HepG2 (cell line): ENCODE measurements at regions not wholly inside any gene's neighbourhood (a gene's known extent, or its start where the extent isn't known, plus 50 kb on each side); places are given as distances from the start of the nearest gene placed in this dataset.

Experiments used
- CENPBD1 ChIP-seq: sonication (generic); formaldehyde crosslinking; IDR thresholded peaks from 2 replicates; pipeline ENCODE4 v1.8.0; 2022; ENCODE audit warnings: missing genetic modification reagents, low read depth, mild to moderate bottlenecking, borderline replicate concordance
- CHCHD3 ChIP-seq: sonication (generic); formaldehyde crosslinking; IDR thresholded peaks from 2 replicates; pipeline ENCODE4 v1.8.0; 2022; ENCODE audit warnings: mild to moderate bottlenecking, missing genetic modification reagents, moderate library complexity
- FIP1L1 ChIP-seq: fragments of 200-400 bp; formaldehyde crosslinking; IDR thresholded peaks from 2 replicates; pipeline ENCODE4 v1.6.1; 2018; ENCODE audit warnings: low read depth, mild to moderate bottlenecking, low read length, moderate library complexity, borderline replicate concordance; ENCODE audit not compliant: insufficient read depth
- IKZF5 ChIP-seq: IDR thresholded peaks from 2 replicates; pipeline ENCODE4 v1.6.1; 2018; ENCODE audit warnings: missing genetic modification reagents, mild to moderate bottlenecking, missing compliant biosample characterization
- KAT8 ChIP-seq: IDR thresholded peaks from 2 replicates; pipeline ENCODE4 v1.6.1; 2016; ENCODE audit warnings: missing genetic modification reagents, missing compliant biosample characterization
- KDM4B ChIP-seq: sonication (generic); formaldehyde crosslinking; IDR thresholded peaks from 2 replicates; pipeline ENCODE4 v1.4.0; 2020; ENCODE audit warnings: missing genetic modification reagents
- KDM6A ChIP-seq: IDR thresholded peaks from 2 replicates; pipeline ENCODE4 v1.6.1; 2016; ENCODE audit warnings: low read depth
- KLF6 ChIP-seq: IDR thresholded peaks from 2 replicates; pipeline ENCODE4 v1.8.0; 2016; ENCODE audit warnings: missing biosample characterization, missing genetic modification reagents
- MED13 ChIP-seq: sonication (generic); formaldehyde crosslinking; IDR thresholded peaks from 2 replicates; pipeline ENCODE4 v1.5.0; 2020; ENCODE audit warnings: missing genetic modification reagents
- MEIS2 ChIP-seq: sonication (generic); formaldehyde crosslinking; IDR thresholded peaks from 2 replicates; pipeline ENCODE4 v1.9.0; 2021; ENCODE audit warnings: mild to moderate bottlenecking, missing genetic modification reagents
- NFE2L2 ChIP-seq: fragments of 150-350 bp; IDR thresholded peaks from 2 replicates; pipeline ENCODE4 v1.6.1; 2014; ENCODE audit warnings: low read length
- NR2F2 ChIP-seq: IDR thresholded peaks from 2 replicates; pipeline ENCODE4 v1.6.1; 2012; ENCODE audit warnings: low read depth, inconsistent platforms, borderline replicate concordance
- PAF1 ChIP-seq: IDR thresholded peaks from 2 replicates; pipeline ENCODE4 v1.6.1; 2016; ENCODE audit warnings: missing genetic modification reagents, missing compliant biosample characterization
- RFXANK ChIP-seq: IDR thresholded peaks from 2 replicates; pipeline ENCODE4 v1.6.1; 2016
- RNF2 ChIP-seq: fragments of 450-650 bp; conservative IDR thresholded peaks from 2 replicates; pipeline ENCODE4 v1.6.1; 2016; ENCODE audit warnings: low read depth
- WIZ ChIP-seq: sonication (generic); formaldehyde crosslinking; IDR thresholded peaks from 2 replicates; pipeline ENCODE4 v1.5.1; 2020; ENCODE audit warnings: mild to moderate bottlenecking, missing genetic modification reagents
- XRCC5 ChIP-seq: fragments of 200-400 bp; formaldehyde crosslinking; optimal IDR thresholded peaks from 2 replicates; pipeline ENCODE3; 2017; ENCODE audit warnings: mild to moderate bottlenecking, low read length
- ZBTB37 ChIP-seq: sonication (generic); formaldehyde crosslinking; IDR thresholded peaks from 2 replicates; pipeline ENCODE4 v1.4.0; 2020; ENCODE audit warnings: mild to moderate bottlenecking, missing genetic modification reagents
- ZBTB46 ChIP-seq: sonication (generic); formaldehyde crosslinking; IDR thresholded peaks from 2 replicates; pipeline ENCODE4 v1.4.0; 2020; ENCODE audit warnings: mild to moderate bottlenecking, missing genetic modification reagents, borderline replicate concordance
- ZFP41 ChIP-seq: sonication (generic); formaldehyde crosslinking; IDR thresholded peaks from 2 replicates; pipeline ENCODE4 v1.4.0; 2020; ENCODE audit warnings: mild to moderate bottlenecking, missing genetic modification reagents, borderline replicate concordance
- ZNF224 ChIP-seq: sonication (generic); formaldehyde crosslinking; IDR thresholded peaks from 2 replicates; pipeline ENCODE4 v1.5.0; 2020; ENCODE audit warnings: mild to moderate bottlenecking, missing genetic modification reagents
- ZNF264 ChIP-seq: sonication (generic); formaldehyde crosslinking; IDR thresholded peaks from 2 replicates; pipeline ENCODE4 v1.4.0; 2020; ENCODE audit warnings: missing genetic modification reagents
- ZNF331 ChIP-seq: sonication (generic); formaldehyde crosslinking; IDR thresholded peaks from 2 replicates; pipeline ENCODE4 v1.4.0; 2020; ENCODE audit warnings: missing genetic modification reagents
- ZNF350 ChIP-seq: sonication (generic); formaldehyde crosslinking; IDR thresholded peaks from 2 replicates; pipeline ENCODE4 v1.4.0; 2020; ENCODE audit warnings: mild to moderate bottlenecking, low read depth, missing genetic modification reagents, borderline replicate concordance
- ZNF382 ChIP-seq: sonication (generic); formaldehyde crosslinking; IDR thresholded peaks from 2 replicates; pipeline ENCODE4 v1.5.0; 2020; ENCODE audit warnings: missing genetic modification reagents, mild to moderate bottlenecking, borderline replicate concordance
- ZNF558 ChIP-seq: sonication (generic); formaldehyde crosslinking; IDR thresholded peaks from 2 replicates; pipeline ENCODE4 v1.9.0; 2022; ENCODE audit warnings: mild to moderate bottlenecking, missing genetic modification reagents, borderline replicate concordance
- ZNF614 ChIP-seq: IDR thresholded peaks from 2 replicates; pipeline ENCODE4 v1.6.1; 2018; ENCODE audit warnings: missing biosample characterization, missing genetic modification reagents, inconsistent platforms, borderline replicate concordance
- ZNF709 ChIP-seq: sonication (generic); formaldehyde crosslinking; IDR thresholded peaks from 2 replicates; pipeline ENCODE4 v1.5.0; 2020; ENCODE audit warnings: mild to moderate bottlenecking, missing genetic modification reagents
- ZNF784 ChIP-seq: sonication (generic); formaldehyde crosslinking; IDR thresholded peaks from 2 replicates; pipeline ENCODE4 v1.5.1; 2020; ENCODE audit warnings: missing genetic modification reagents, mild to moderate bottlenecking, borderline replicate concordance

- TF ChIP-seq ZBTB46 (CRISPR knock-in tag) (no peak), ZNF558 (CRISPR knock-in tag) (no peak), ZNF614 (0 out of 2 replicates have a peak, but pooled peaks have one; percentile 57), ZNF709 (CRISPR knock-in tag) (no peak), ZNF264 (CRISPR knock-in tag) (peak; percentile 98; the same call in 1 of the 2 replicates), ZNF224 (CRISPR knock-in tag) (no peak), ZNF350 (CRISPR knock-in tag) (peak; percentile 77; the same call in 1 of the 2 replicates), ZNF331 (CRISPR knock-in tag) (peak; percentile 65; the same call in 1 of the 2 replicates), ZNF382 (CRISPR knock-in tag) (no peak), KDM4B (CRISPR knock-in tag) (no peak), KAT8 (CRISPR knock-in tag) (peak; percentile 56; the same call in 1 of the 2 replicates), CENPBD1 (CRISPR knock-in tag) (no peak), FIP1L1 (no peak), CHCHD3 (CRISPR knock-in tag) (no peak), KLF6 (CRISPR knock-in tag) (no peak), MEIS2 (CRISPR knock-in tag) (no peak), WIZ (CRISPR knock-in tag) (peak; percentile 77; the same call in 1 of the 2 replicates), NR2F2 (no peak), PAF1 (CRISPR knock-in tag) (no peak), RNF2 (no peak), MED13 (CRISPR knock-in tag) (no peak), ZNF784 (CRISPR knock-in tag) (no peak), XRCC5 (no peak), RFXANK (CRISPR knock-in tag) (no peak), NFE2L2 (peak; percentile 98), KDM6A (no peak), ZBTB37 (CRISPR knock-in tag) (no peak), IKZF5 (0 out of 2 replicates have a peak, but pooled peaks have one; percentile 22), ZFP41 (CRISPR knock-in tag) (no peak)
Observed at GRCh38 chr3:83500422-83500821, 1458.4 kb upstream of the CADM2 start (continued).
